GM21515 (cell line): ENCODE measurements at regions not wholly inside any gene's neighbourhood (a gene's known extent, or its start where the extent isn't known, plus 50 kb on each side); places are given as distances from the start of the nearest gene placed in this dataset.
"Not testable (repeated sequence)": the region's sequence is repeated elsewhere in the genome, so short reads cannot be mapped to it uniquely, and the experiment has no call there.

Experiments used
- ATAC-seq: cut with Tn5 transposase; IDR thresholded peaks from one replicate; pipeline ENCODE4 v1.9.1; 2021; ENCODE audit not compliant: unreplicated experiment

DNA sequence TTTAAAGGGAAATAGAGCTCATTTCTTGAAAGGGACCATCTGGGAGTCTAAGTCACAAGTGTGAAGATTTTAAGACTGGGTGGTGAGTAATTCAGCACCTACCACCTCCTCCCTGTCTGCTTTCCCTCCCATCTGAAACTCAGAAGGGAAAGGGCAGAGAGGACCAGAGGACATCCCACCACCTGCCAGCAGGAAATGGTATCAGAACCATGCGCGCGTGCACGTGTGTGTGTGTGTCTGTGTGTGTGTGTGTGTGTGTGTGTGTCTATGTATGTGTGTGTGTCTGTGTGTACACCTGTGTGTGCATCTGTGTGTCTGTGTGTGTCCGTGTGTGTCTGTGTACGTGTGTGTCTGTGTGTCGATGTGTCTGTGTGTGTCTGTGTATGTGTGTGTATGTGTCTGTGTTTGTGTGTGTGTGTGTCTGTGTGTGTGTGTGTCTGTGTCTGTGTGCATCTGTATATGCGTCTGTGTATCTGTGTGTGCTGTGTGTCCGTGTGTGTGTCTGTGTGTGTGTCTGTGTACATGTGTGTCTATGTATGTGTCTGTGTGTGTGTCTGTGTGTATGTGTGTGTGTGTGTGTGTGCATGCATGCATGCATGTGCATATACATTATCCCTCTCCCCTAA lies 76.8 kb downstream of the ZFP36L2 start:
- ATAC-seq = no peak

GRCh38 chr2:43146083-43146482 lies 80.3 kb downstream of the ZFP36L2 start:
- ATAC-seq = no peak

DNA sequence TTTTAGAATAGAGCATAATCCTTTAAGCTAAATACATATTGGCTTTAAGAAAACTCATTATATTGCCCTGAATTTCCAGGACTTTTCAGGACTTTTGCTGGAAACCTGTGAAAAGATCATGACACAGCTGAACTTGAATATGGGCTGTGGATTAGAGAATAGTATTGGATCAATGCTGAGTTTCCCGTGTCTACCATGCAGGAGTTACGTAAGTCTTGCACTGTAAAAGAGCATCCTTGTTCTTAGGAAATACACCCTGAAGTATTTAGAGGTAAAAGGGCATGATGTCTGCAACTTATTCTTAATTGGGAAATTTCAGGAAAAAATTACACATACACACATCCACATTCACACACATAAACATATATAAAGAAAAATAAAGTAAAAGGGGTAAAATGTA lies 82.1 kb downstream of the ZFP36L2 start:
- ATAC-seq = no peak

GRCh38 chr2:43143756-43144155 lies 82.7 kb downstream of the ZFP36L2 start:
- ATAC-seq = no peak

DNA sequence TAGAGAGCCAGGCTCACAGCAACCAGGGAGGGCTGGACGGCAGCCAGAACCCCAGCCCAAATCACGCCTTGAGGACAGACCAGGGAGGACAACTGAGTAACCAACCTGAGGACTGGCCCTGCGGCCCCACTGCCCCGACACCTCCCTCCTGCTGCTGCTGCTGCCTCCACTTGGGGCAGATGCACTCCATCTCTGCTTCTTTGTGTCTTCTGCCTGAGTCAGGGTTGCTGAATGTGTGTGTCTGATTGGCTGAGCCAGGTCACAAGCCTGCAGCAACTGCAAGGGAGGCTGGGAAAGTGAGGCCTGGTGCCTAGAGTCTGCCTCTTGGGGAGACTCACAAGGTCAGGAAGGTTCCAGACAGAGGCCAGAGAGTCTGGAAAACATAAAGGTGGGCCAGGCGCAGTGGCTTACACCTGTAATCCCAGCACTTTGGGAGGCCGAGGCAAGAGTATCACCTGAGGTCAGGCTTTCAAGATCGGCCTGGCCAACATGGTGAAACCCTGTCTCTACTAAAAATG lies 83.4 kb downstream of the ZFP36L2 start:
- no peak for ATAC-seq

DNA sequence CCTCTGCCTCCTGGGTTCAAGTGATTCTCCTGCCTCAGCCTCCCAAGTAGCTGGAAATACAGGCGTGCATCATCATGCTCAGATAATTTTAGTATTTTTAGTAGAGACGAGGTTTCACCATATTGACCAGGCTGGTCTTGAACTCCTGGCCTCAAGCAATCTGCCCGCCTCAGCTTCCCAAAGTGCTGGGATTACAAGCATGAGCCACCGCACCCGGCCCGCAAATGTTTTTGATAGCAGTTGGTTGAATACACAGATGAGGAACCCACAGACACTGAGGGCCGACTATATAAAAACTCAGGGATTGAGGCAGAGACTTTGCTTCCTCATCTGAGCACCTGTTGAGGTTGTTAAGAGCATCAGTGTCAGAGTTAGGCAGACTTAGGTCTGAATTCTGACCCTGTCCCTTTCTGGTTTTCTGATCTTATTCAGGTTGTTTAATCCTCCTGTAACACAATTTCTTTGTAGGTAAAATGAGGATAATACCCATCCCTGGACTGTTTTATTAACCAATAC lies 84.7 kb downstream of the ZFP36L2 start:
- ATAC-seq = not testable (repeated sequence)

- no peak for ATAC-seq
Observed at GRCh38 chr2:43139996-43140621, 86.3 kb downstream of the ZFP36L2 start.

DNA sequence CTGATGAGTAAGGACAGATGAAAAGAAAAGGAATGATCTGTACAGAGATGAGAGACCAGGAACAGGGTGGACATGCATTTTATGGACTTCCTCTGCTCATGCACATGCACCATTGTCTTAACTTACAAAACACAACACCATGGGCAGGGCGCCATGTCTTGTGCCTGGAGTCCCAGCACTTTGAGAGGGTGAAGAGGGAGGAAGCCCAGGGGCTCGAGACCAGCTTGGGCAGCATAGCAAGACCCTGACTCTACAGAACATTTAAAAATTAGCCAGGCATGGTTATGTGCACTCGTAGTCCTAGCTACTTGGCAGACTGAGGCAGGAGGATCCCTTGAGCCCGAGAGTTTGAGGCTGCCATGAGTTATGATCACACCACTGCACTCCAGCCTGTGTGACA lies 86.9 kb downstream of the ZFP36L2 start:
- ATAC-seq = no peak

DNA sequence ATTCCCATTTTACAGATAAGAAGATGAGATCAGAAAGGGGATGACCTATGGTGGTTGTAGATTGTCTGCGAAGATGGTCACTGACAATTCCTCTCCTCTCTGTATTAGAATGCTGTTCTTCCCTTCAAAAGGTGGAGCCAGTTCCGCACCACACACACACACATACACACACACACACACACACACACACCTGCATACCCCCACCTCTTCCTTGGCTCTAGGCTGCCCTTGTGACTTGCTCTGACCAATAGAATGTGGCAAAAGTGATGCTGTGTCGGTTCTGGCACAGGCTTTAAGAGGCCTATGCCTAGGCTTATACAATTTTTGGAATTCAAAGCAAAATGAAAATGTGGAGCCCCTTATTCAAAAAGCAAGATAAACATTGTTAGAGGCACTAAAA lies 88.0 kb downstream of the ZFP36L2 start:
- no peak for ATAC-seq

GRCh38 chr2:43136876-43137275 lies 89.5 kb downstream of the ZFP36L2 start:
- ATAC-seq = no peak

DNA sequence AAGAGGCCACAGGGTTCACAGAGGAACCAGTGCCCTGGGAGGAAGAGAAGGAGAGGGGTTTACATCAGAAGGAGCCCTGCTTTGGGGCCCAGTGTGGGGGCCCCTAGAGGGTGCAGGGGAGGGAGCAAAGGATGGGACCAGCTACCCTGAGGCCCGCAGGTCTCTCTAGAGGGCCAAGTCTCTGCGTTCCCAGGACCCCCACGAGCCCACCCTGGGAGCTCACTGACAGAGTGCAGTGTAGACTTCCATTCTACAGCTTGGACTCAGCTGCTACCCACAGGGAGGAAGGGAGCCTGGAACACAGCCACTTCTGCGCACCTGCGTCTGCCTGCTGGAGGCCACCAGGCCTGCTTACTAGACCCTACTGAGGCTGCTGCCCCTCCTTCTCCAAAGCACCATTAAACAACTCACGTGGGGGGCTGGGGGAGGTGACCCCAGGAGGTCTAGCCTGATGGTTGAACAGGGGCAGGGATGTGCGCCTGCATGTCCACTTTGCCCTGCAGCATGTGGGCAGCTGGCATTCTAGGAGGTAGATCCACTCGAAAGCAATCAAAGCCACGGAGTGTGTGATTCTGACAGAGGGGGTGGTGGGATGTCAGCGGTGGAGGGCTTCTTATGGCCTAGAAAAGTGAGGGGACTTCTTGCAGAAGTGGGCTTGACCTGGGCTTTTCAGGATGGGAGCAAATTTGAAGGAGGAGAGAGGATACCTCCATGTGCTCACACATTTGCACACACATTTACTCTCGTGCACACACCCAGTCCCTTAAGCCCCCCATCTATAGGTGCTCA lies 90.2 kb downstream of the ZFP36L2 start:
- no peak for ATAC-seq

- no peak for ATAC-seq
Observed at GRCh38 chr2:43135583-43135982, 90.8 kb downstream of the ZFP36L2 start.

GRCh38 chr2:43134571-43134889 lies 91.9 kb downstream of the ZFP36L2 start:
- no peak for ATAC-seq

DNA sequence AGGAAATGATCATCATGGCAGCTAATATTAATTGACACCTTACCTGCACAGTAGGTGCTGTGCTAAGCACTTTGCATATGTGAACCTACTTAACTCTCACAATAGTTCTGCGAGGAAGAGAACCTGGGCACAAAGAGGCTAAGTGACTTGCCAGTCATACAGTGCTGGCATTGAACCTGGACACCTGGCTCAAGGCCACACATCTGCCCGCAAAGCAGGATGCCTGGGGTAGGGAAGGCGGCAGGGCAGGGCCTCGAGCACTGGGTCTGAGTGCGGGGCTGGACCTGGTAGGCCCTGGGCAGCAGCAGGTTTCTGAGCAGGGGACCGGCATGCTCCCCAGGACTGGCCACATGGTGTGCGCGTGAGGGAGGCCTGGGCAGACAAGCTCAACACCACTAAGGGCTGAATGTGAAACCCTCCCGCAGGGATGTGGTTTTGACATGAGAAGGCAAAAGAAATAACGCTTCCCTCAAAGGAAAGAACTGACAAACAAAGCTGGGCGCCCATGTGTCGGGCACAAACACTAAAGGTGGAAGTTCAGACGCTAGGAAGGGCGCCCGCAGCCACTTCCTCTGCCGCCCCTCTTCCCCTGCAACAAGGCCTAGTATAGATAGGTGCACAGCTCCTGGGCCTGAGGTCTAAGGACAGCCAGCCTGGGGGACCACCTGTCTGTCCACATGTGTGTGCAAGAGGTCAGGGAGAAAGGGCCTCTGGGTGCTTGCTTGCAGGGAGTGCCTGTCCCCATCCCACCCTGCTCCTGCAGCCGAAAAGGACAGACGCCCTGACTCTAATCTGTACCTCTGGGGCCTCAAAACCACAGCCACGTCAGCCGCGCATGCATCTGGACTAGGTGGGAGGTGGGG lies 92.5 kb downstream of the ZFP36L2 start:
- ATAC-seq = no peak

GRCh38 chr2:43133336-43133707 lies 93.1 kb downstream of the ZFP36L2 start:
- no peak for ATAC-seq

GRCh38 chr2:43132683-43133301 lies 93.6 kb downstream of the ZFP36L2 start:
- no peak for ATAC-seq

DNA sequence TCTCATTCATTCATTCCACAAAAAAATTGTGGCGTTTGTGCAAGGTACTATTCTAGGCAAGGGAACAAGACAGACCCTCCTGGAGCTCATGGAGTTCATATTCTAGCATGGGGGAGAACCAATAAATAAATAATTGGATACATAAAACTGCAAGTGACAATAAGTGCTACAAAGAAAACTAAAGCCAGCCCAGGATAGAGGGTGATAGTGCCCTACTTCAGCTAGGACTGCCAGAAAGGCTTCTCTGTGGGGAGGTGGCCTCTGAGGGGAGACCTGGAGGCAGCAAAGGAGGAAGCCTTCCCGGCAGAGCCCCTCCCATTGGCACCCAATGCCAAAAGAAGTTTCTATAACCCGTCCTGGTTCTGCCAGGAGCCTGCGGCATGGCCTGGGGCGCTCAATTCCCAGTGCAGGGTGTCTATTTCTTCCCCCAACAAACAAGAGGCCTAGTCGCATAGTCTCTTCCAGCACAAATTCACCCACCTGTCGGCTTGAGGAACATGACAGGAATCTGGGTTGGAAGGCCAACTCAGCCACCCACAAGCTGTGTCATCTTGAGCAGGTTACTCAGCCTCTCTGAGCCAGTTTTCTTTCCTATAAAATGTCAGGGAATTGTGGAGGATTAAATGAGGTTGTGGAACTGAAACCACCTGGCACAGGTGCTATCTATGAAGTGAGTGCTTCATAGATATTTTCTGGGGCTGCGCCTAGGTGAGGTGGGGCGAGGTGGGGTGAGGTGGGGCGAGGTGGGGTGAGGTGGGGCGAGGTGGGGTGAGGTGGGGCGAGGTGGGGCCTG lies 94.3 kb downstream of the ZFP36L2 start:
- ATAC-seq = no peak

GRCh38 chr2:43131051-43131889 lies 95.1 kb downstream of the ZFP36L2 start:
- peak; percentile 46 for ATAC-seq

- ATAC-seq = no peak
Observed at GRCh38 chr2:43130548-43130875, 95.9 kb downstream of the ZFP36L2 start.
